ENCODE measurements at regions not wholly inside any gene's neighbourhood (a gene's known extent, or its start where the extent isn't known, plus 50 kb on each side); places are given as distances from the start of the nearest gene placed in this dataset.

DNA sequence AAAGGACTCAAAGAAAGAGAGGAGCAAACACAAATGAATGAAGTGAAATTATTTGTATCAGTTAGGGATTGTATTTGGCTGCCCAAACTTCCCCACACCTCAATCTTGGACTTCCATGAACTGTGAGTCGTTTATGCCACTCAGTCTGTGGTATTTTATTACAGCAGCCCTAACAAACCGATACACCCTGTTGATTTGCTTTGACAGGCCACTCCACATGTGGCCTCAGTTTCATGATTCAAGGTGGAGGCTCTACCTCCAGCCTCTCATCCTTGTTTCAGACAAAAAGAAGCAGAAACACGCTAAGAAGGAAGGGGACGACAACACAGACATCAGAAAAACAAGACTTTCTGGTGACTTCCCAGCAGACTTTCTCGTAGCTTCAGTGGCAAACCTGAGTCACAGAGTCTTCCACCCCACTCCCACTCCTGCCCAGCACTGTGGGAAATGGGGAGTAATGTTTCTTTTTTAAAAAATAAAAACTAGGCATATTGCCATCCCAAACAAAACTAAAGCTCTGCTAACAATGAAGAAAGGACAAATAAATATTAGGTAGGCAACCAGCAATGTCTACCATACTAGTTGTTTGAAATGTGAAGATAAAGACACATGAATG is 52.2 kb upstream of the ABCA1 start:
- 82 to 91% methylated on average over 5 of the region's 5 CpGs for WGBS, 2 donors
- H3K27ac ChIP-seq: no peak overlapping the region
- H3K9me3 ChIP-seq: no peaks in the 10 kb centered on the region
- intact Hi-C loops (cut with DNase I): no loop called here
- H3K27me3 ChIP-seq: no peaks in the 10 kb centered on the region
- TF ChIP-seq, protein P1, sequence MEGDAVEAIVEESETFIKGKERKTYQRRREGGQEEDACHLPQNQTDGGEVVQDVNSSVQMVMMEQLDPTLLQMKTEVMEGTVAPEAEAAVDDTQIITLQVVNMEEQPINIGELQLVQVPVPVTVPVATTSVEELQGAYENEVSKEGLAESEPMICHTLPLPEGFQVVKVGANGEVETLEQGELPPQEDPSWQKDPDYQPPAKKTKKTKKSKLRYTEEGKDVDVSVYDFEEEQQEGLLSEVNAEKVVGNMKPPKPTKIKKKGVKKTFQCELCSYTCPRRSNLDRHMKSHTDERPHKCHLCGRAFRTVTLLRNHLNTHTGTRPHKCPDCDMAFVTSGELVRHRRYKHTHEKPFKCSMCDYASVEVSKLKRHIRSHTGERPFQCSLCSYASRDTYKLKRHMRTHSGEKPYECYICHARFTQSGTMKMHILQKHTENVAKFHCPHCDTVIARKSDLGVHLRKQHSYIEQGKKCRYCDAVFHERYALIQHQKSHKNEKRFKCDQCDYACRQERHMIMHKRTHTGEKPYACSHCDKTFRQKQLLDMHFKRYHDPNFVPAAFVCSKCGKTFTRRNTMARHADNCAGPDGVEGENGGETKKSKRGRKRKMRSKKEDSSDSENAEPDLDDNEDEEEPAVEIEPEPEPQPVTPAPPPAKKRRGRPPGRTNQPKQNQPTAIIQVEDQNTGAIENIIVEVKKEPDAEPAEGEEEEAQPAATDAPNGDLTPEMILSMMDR (IDR thresholded peaks at IDR 0.05): no peak
- H3K4me3 ChIP-seq: no peak overlapping the region
- DNase-seq: no peak
- peaks cover 0 to 15% (median 4%) of the 10 kb centered on the region in 9 donors for H3K4me1 ChIP-seq
- no peaks in the 10 kb centered on the region for H3K36me3 ChIP-seq
- no peak for ATAC-seq

DNA sequence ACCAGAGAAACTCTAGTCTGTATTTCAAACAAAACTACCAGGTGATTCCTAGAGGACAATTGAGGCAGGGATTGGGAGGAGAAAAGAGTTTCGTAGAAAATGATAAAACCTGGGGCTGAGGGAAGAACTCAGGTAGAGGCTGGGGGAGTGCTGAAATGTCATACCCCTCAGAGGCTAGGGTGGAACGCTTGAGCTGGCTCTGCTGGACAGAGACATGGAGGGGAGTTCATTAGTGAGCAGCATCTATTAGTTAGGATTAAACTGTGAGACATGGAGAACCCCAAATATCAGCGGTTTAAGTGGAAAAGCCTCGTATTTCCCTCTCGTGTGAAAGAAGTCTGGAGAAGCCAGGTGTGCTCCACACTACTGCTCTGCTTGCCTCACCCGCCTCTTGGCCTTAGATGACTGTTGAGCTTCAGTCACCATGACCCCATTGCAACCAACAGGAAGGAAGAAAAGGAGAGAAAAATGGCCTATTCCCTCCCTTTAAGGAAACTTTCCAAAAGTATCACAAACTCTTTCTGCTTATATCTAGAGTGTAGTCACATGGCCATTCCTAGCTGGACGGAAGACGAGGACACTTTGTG is 53.7 kb upstream of the ABCA1 start:
- ATAC-seq (no peak), DNase-seq (no peak)
- 83 to 86% methylated on average over 8 of the region's 8 CpGs for WGBS, 2 donors
- no peaks in the 10 kb centered on the region for H3K27me3 ChIP-seq
- no peaks in the 10 kb centered on the region for H3K36me3 ChIP-seq
- intact Hi-C loops (cut with DNase I): no loop called here
- no peak overlapping the region for H3K27ac ChIP-seq
- H3K9me3 ChIP-seq: no peaks in the 10 kb centered on the region
- no peak overlapping the region for H3K4me3 ChIP-seq
- H3K4me1 ChIP-seq: peaks cover 0 to 15% (median 4%) of the 10 kb centered on the region in 9 donors
- TF ChIP-seq, protein P1 (IDR thresholded peaks at IDR 0.05): no peak

GRCh38 chr9:104982543-104982942 is 54.6 kb upstream of the ABCA1 start:
- H3K9me3 ChIP-seq: no peaks in the 10 kb centered on the region
- no peak overlapping the region for H3K4me3 ChIP-seq
- intact Hi-C loops (cut with DNase I): no loop called here
- WGBS, 2 donors: 50 to 59% methylated on average over 3 of the region's 3 CpGs
- no peak for DNase-seq
- H3K27ac ChIP-seq: no peak overlapping the region
- H3K27me3 ChIP-seq: no peaks in the 10 kb centered on the region
- H3K4me1 ChIP-seq: peaks cover 0 to 15% (median 4%) of the 10 kb centered on the region in 9 donors
- ATAC-seq: peak in 1 of 8 donors; percentile 53
- TF ChIP-seq, protein P1 (IDR thresholded peaks at IDR 0.05): no peak
- no peaks in the 10 kb centered on the region for H3K36me3 ChIP-seq

GRCh38 chr9:104983491-104983890 is 55.5 kb upstream of the ABCA1 start:
- intact Hi-C loops (cut with DNase I): no loop called here
- TF ChIP-seq, protein P1 (IDR thresholded peaks at IDR 0.05): no peak
- H3K36me3 ChIP-seq: no peaks in the 10 kb centered on the region
- ATAC-seq (no peak), DNase-seq (no peak)
- 63 to 74% methylated on average over 3 of the region's 3 CpGs for WGBS, 2 donors
- H3K4me3 ChIP-seq: no peak overlapping the region
- H3K27ac ChIP-seq: peak overlapping the region in 1 of 10 donors; percentile 13
- H3K4me1 ChIP-seq: peaks cover 0 to 15% (median 4%) of the 10 kb centered on the region in 9 donors
- H3K27me3 ChIP-seq: no peaks in the 10 kb centered on the region
- H3K9me3 ChIP-seq: no peaks in the 10 kb centered on the region
